IMR-90 (cell line): ENCODE measurements at regions not wholly inside any gene's neighbourhood (a gene's known extent, or its start where the extent isn't known, plus 50 kb on each side); places are given as distances from the start of the nearest gene placed in this dataset.

Experiments
- BHLHE40 ChIP-seq: fragments of 150-350 bp; IDR thresholded peaks from 2 replicates; pipeline ENCODE4 v1.6.1; 2016; ENCODE audit warnings: mild to moderate bottlenecking, low read depth, low read length
- MAFK ChIP-seq: IDR thresholded peaks from 2 replicates; pipeline ENCODE4 v1.6.1; 2012; ENCODE audit warnings: low read depth, low read length, improper control_type of control experiment
- NFE2L2 ChIP-seq: fragments of 150-350 bp; IDR thresholded peaks from 2 replicates; pipeline ENCODE4 v1.6.1; 2016; ENCODE audit warnings: low read depth, mild to moderate bottlenecking, low read length
- POLR2A ChIP-seq: IDR thresholded peaks from 2 replicates; pipeline ENCODE4 v1.6.1; 2012; ENCODE audit warnings: mild to moderate bottlenecking, low read depth, low read length
- RAD21 ChIP-seq: IDR thresholded peaks from 2 replicates; pipeline ENCODE4 v1.6.1; 2012; ENCODE audit warnings: low read length, improper control_type of control experiment
- RFX5 ChIP-seq: IDR thresholded peaks from 2 replicates; pipeline ENCODE4 v1.8.0; 2012; ENCODE audit warnings: low read depth, mild to moderate bottlenecking, low read length, moderate library complexity
- TF ChIP-seq, protein P1 (sequence below): conservative IDR thresholded peaks from 2 replicates; pipeline ENCODE4 v1.5.1; 2012; ENCODE audit warnings: mild to moderate bottlenecking, low read depth, low read length, improper control_type of control experiment

DNA sequence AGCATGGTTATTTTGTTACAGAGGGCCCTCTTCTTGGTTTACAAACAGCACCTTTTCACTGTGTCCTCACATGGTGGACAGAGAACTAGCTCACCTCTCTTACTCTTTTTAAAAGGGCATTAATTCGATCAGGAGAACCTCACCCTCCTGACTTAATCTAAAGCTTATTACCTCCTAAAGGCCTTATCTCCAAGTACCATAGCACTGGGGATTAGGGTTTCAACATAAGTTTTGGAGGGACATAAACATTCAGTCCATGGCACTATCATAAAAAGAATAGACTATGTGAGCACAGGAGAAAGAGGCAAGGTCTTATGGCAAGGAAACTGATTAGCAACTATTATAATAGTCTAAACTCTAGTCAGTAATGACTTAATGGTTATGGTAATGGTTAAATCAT is 736.2 kb upstream of the ADGRB3 start:
- TF ChIP-seq, protein P1, sequence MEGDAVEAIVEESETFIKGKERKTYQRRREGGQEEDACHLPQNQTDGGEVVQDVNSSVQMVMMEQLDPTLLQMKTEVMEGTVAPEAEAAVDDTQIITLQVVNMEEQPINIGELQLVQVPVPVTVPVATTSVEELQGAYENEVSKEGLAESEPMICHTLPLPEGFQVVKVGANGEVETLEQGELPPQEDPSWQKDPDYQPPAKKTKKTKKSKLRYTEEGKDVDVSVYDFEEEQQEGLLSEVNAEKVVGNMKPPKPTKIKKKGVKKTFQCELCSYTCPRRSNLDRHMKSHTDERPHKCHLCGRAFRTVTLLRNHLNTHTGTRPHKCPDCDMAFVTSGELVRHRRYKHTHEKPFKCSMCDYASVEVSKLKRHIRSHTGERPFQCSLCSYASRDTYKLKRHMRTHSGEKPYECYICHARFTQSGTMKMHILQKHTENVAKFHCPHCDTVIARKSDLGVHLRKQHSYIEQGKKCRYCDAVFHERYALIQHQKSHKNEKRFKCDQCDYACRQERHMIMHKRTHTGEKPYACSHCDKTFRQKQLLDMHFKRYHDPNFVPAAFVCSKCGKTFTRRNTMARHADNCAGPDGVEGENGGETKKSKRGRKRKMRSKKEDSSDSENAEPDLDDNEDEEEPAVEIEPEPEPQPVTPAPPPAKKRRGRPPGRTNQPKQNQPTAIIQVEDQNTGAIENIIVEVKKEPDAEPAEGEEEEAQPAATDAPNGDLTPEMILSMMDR = no peak
- TF ChIP-seq POLR2A = no peak
- no peak for TF ChIP-seq BHLHE40
- no peak for TF ChIP-seq MAFK
- no peak for TF ChIP-seq RFX5
- no peak for TF ChIP-seq NFE2L2
- no peak for TF ChIP-seq RAD21
